ENCODE measurements at regions not wholly inside any gene's neighbourhood (a gene's known extent, or its start where the extent isn't known, plus 50 kb on each side); places are given as distances from the start of the nearest gene placed in this dataset.

DNA sequence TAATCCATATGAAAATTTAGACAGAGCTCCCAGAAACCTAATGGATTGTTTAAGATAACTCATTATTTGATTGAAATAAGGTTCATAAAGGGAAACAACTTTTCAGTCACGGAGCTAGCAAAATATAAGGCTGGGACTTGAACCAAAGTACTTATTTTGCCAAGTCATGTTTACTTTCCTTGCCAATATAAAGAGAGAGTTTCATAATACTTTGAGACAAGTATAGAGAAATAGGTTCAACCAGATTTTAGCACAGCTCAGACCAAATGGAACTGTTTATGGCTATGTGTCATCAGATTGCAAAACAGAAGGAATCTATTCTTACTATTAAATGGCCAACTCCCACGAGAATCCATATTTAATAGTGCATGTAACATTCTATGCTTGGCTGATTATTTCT is 1517.5 kb upstream of the TENM4 start:
- no peaks in the 10 kb centered on the region for H3K79me2 ChIP-seq (ENCODE audit: control insufficient read depth, insufficient read depth, low read length, poor library complexity)
- H3K23ac ChIP-seq (ENCODE audit: low read length), result no peak overlapping the region
- no peak overlapping the region for H3K4me2 ChIP-seq (ENCODE audit: low read length)
- H3K4me1 ChIP-seq (ENCODE audit: control insufficient read depth in 1 of 2, insufficient read depth in 2 of 2, low read length in 2 of 2), result no peaks in the 10 kb centered on the region
- WGBS (ENCODE audit: extremely low coverage, insufficient coverage, insufficient read length), result no CpG with 5 or more reads among the region's 2 CpGs
- H3K9me3 ChIP-seq (ENCODE audit: insufficient read depth, low read depth, low read length), result no peaks in the 10 kb centered on the region
- H3K9ac ChIP-seq (ENCODE audit: low read length), result no peak overlapping the region
- H3K36me3 ChIP-seq (ENCODE audit: control insufficient read depth in 1 of 2, insufficient read depth in 2 of 2, low read length in 2 of 2), result no peaks in the 10 kb centered on the region
- no peak overlapping the region for H2AFZ ChIP-seq (ENCODE audit: insufficient read depth, low read length, poor library complexity)
- H2AK5ac ChIP-seq (ENCODE audit: low read length), result no peak overlapping the region
- H3K4me3 ChIP-seq (ENCODE audit: low read depth, low read length), result no peak overlapping the region
- H3K27ac ChIP-seq (ENCODE audit: low read depth, low read length), result no peak overlapping the region
- H3K27me3 ChIP-seq (ENCODE audit: insufficient read depth, low read length), result no peaks in the 10 kb centered on the region
- H3K4ac ChIP-seq (ENCODE audit: low read depth, low read length), result no peak overlapping the region
- H4K12ac ChIP-seq (ENCODE audit: low read depth, low read length), result no peak overlapping the region
- no peak overlapping the region for H3K14ac ChIP-seq (ENCODE audit: low read length)
- H2BK5ac ChIP-seq (ENCODE audit: low read depth, low read length, poor library complexity), result no peak overlapping the region
- H3K79me1 ChIP-seq (ENCODE audit: low read length), result no peaks in the 10 kb centered on the region
- H4K8ac ChIP-seq (ENCODE audit: low read depth, low read length), result no peak overlapping the region
- H2BK120ac ChIP-seq (ENCODE audit: insufficient read depth, low read length, poor library complexity), result no peak overlapping the region
- no peak overlapping the region for H4K91ac ChIP-seq (ENCODE audit: low read depth, low read length)
- no peak for DNase-seq
- no peak overlapping the region for H2BK12ac ChIP-seq (ENCODE audit: low read length)
- no peak overlapping the region for H3K18ac ChIP-seq (ENCODE audit: low read length)

DNA sequence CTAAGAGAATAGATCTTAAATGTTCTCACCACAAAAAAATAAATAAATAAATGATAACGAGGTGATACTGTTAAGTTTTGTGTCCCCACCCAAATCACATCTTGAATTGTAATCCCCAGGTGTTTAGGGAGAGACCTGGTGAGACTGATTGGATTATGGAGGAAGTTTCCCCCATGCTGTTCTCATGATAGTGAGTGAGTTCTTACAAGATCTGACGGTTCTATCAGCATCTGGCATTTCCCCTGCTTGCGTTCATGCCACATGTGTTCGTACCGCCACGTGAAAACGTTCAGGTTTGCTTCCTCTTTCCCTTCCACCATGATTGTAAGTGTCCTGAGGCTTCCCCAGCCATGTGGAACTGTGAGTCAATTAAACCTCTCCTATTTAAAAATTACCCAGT is 1514.8 kb upstream of the TENM4 start:
- H4K12ac ChIP-seq (ENCODE audit: low read depth, low read length), result no peak overlapping the region
- H3K14ac ChIP-seq (ENCODE audit: low read length), result no peak overlapping the region
- no peak overlapping the region for H2BK120ac ChIP-seq (ENCODE audit: insufficient read depth, low read length, poor library complexity)
- H3K36me3 ChIP-seq (ENCODE audit: control insufficient read depth in 1 of 2, insufficient read depth in 2 of 2, low read length in 2 of 2), result no peaks in the 10 kb centered on the region
- no peak overlapping the region for H2AK5ac ChIP-seq (ENCODE audit: low read length)
- WGBS (ENCODE audit: extremely low coverage, insufficient coverage, insufficient read length), result no CpG with 5 or more reads among the region's 7 CpGs
- DNase-seq, result no peak
- H3K79me2 ChIP-seq (ENCODE audit: control insufficient read depth, insufficient read depth, low read length, poor library complexity), result no peaks in the 10 kb centered on the region
- H3K79me1 ChIP-seq (ENCODE audit: low read length), result no peaks in the 10 kb centered on the region
- H3K4me2 ChIP-seq (ENCODE audit: low read length), result no peak overlapping the region
- no peaks in the 10 kb centered on the region for H3K9me3 ChIP-seq (ENCODE audit: insufficient read depth, low read depth, low read length)
- no peak overlapping the region for H3K4me3 ChIP-seq (ENCODE audit: low read depth, low read length)
- H3K4ac ChIP-seq (ENCODE audit: low read depth, low read length), result no peak overlapping the region
- H3K9ac ChIP-seq (ENCODE audit: low read length), result no peak overlapping the region
- H3K18ac ChIP-seq (ENCODE audit: low read length), result no peak overlapping the region
- no peak overlapping the region for H2BK5ac ChIP-seq (ENCODE audit: low read depth, low read length, poor library complexity)
- H2BK12ac ChIP-seq (ENCODE audit: low read length), result no peak overlapping the region
- H3K27me3 ChIP-seq (ENCODE audit: insufficient read depth, low read length), result no peaks in the 10 kb centered on the region
- H4K91ac ChIP-seq (ENCODE audit: low read depth, low read length), result no peak overlapping the region
- no peak overlapping the region for H4K8ac ChIP-seq (ENCODE audit: low read depth, low read length)
- H3K27ac ChIP-seq (ENCODE audit: low read depth, low read length), result no peak overlapping the region
- H3K4me1 ChIP-seq (ENCODE audit: control insufficient read depth in 1 of 2, insufficient read depth in 2 of 2, low read length in 2 of 2), result no peaks in the 10 kb centered on the region
- no peak overlapping the region for H3K23ac ChIP-seq (ENCODE audit: low read length)
- H2AFZ ChIP-seq (ENCODE audit: insufficient read depth, low read length, poor library complexity), result no peak overlapping the region

DNA sequence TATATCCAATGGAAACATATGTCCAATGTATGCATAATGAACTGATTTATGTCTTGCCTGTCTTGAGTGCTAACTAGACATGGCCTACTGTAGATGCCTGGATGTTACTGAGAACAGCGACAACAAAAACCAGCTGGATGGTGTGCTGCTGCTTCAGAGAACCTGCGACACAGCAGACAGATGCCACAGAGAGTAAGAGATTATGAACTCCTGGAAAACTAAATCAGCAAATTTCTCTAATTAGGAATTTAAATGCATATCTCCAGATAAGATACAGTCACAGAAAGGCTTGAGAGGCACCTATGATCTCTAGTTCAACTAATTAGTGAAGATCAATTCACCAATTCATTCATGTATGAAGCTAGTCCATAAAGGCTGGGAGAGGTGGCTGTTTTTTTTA is 1508.0 kb upstream of the TENM4 start:
- no peaks in the 10 kb centered on the region for H3K27me3 ChIP-seq (ENCODE audit: insufficient read depth, low read length)
- no peaks in the 10 kb centered on the region for H3K79me1 ChIP-seq (ENCODE audit: low read length)
- H3K4me3 ChIP-seq (ENCODE audit: low read depth, low read length), result no peak overlapping the region
- no peak overlapping the region for H3K23ac ChIP-seq (ENCODE audit: low read length)
- no peak overlapping the region for H2BK12ac ChIP-seq (ENCODE audit: low read length)
- H3K9ac ChIP-seq (ENCODE audit: low read length), result no peak overlapping the region
- H3K36me3 ChIP-seq (ENCODE audit: control insufficient read depth in 1 of 2, insufficient read depth in 2 of 2, low read length in 2 of 2), result no peaks in the 10 kb centered on the region
- H2AK5ac ChIP-seq (ENCODE audit: low read length), result no peak overlapping the region
- no peak overlapping the region for H2BK5ac ChIP-seq (ENCODE audit: low read depth, low read length, poor library complexity)
- H2BK120ac ChIP-seq (ENCODE audit: insufficient read depth, low read length, poor library complexity), result no peak overlapping the region
- no peak overlapping the region for H3K4me2 ChIP-seq (ENCODE audit: low read length)
- H3K27ac ChIP-seq (ENCODE audit: low read depth, low read length), result no peak overlapping the region
- no peak overlapping the region for H4K12ac ChIP-seq (ENCODE audit: low read depth, low read length)
- H4K8ac ChIP-seq (ENCODE audit: low read depth, low read length), result no peak overlapping the region
- no peak overlapping the region for H3K14ac ChIP-seq (ENCODE audit: low read length)
- H3K4ac ChIP-seq (ENCODE audit: low read depth, low read length), result no peak overlapping the region
- no CpG with 5 or more reads among the region's 2 CpGs for WGBS (ENCODE audit: extremely low coverage, insufficient coverage, insufficient read length)
- H3K79me2 ChIP-seq (ENCODE audit: control insufficient read depth, insufficient read depth, low read length, poor library complexity), result no peaks in the 10 kb centered on the region
- H2AFZ ChIP-seq (ENCODE audit: insufficient read depth, low read length, poor library complexity), result no peak overlapping the region
- no peak overlapping the region for H3K18ac ChIP-seq (ENCODE audit: low read length)
- H3K9me3 ChIP-seq (ENCODE audit: insufficient read depth, low read depth, low read length), result no peaks in the 10 kb centered on the region
- no peaks in the 10 kb centered on the region for H3K4me1 ChIP-seq (ENCODE audit: control insufficient read depth in 1 of 2, insufficient read depth in 2 of 2, low read length in 2 of 2)
- no peak for DNase-seq
- H4K91ac ChIP-seq (ENCODE audit: low read depth, low read length), result no peak overlapping the region

DNA sequence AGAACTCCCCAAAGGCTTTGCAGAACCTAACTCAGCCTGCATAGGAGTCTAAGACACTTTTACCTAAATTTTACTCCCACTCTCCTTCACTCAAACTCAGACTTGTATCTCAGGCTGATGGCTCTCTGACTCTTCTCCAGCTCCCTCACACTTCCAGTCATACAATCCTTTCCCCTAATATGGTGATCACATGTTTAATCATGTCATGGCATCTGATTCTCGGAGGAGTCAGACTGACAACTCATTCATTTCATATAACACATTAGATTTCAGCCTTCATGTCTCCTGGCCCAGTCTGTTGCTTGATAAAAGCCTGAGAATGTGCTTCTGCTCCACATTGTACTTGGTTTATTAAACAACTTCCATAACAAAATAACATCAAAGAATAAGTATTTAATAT is 1503.9 kb upstream of the TENM4 start:
- H3K23ac ChIP-seq (ENCODE audit: low read length), result no peak overlapping the region
- H2AK5ac ChIP-seq (ENCODE audit: low read length), result no peak overlapping the region
- H3K9me3 ChIP-seq (ENCODE audit: insufficient read depth, low read depth, low read length), result no peaks in the 10 kb centered on the region
- no CpG with 5 or more reads among the region's 1 CpG for WGBS (ENCODE audit: extremely low coverage, insufficient coverage, insufficient read length)
- no peak overlapping the region for H4K8ac ChIP-seq (ENCODE audit: low read depth, low read length)
- no peak overlapping the region for H3K4ac ChIP-seq (ENCODE audit: low read depth, low read length)
- H2BK120ac ChIP-seq (ENCODE audit: insufficient read depth, low read length, poor library complexity), result no peak overlapping the region
- no peaks in the 10 kb centered on the region for H3K79me2 ChIP-seq (ENCODE audit: control insufficient read depth, insufficient read depth, low read length, poor library complexity)
- no peak overlapping the region for H3K14ac ChIP-seq (ENCODE audit: low read length)
- H3K4me2 ChIP-seq (ENCODE audit: low read length), result no peak overlapping the region
- H2BK12ac ChIP-seq (ENCODE audit: low read length), result no peak overlapping the region
- no peak overlapping the region for H2BK5ac ChIP-seq (ENCODE audit: low read depth, low read length, poor library complexity)
- no peaks in the 10 kb centered on the region for H3K4me1 ChIP-seq (ENCODE audit: control insufficient read depth in 1 of 2, insufficient read depth in 2 of 2, low read length in 2 of 2)
- no peak overlapping the region for H4K12ac ChIP-seq (ENCODE audit: low read depth, low read length)
- no peak for DNase-seq
- H3K27me3 ChIP-seq (ENCODE audit: insufficient read depth, low read length), result no peaks in the 10 kb centered on the region
- no peak overlapping the region for H2AFZ ChIP-seq (ENCODE audit: insufficient read depth, low read length, poor library complexity)
- no peak overlapping the region for H3K4me3 ChIP-seq (ENCODE audit: low read depth, low read length)
- no peak overlapping the region for H3K27ac ChIP-seq (ENCODE audit: low read depth, low read length)
- no peak overlapping the region for H3K18ac ChIP-seq (ENCODE audit: low read length)
- H3K79me1 ChIP-seq (ENCODE audit: low read length), result no peaks in the 10 kb centered on the region
- H4K91ac ChIP-seq (ENCODE audit: low read depth, low read length), result no peak overlapping the region
- H3K36me3 ChIP-seq (ENCODE audit: control insufficient read depth in 1 of 2, insufficient read depth in 2 of 2, low read length in 2 of 2), result no peaks in the 10 kb centered on the region
- H3K9ac ChIP-seq (ENCODE audit: low read length), result no peak overlapping the region

DNA sequence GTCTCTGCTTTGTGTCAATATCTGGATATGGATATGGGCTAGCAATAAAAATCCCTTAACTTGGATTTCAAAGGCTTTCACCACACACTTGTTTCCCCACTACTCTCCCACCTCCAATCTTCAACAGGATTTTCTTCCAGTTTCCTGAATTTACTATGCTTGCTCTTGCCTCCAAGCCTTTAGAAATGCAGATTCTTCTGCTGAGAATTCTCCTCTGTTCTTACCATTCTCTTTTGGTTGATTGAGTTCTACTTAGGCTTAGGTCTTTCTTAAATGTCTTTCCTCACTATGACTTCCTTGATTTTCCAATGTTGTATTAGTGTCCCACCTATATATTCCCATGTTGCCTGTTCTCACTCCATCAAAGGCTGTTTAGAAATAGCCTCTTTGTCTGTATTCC is 1502.4 kb upstream of the TENM4 start:
- Histone ChIP-seq H3K27ac (ENCODE audit: low read depth, low read length) (no peak overlapping the region), H2BK12ac (ENCODE audit: low read length) (no peak overlapping the region), H2BK120ac (ENCODE audit: insufficient read depth, low read length, poor library complexity) (no peak overlapping the region), H3K4ac (ENCODE audit: low read depth, low read length) (no peak overlapping the region), H4K12ac (ENCODE audit: low read depth, low read length) (no peak overlapping the region), H3K14ac (ENCODE audit: low read length) (no peak overlapping the region), H3K79me2 (ENCODE audit: control insufficient read depth, insufficient read depth, low read length, poor library complexity) (no peaks in the 10 kb centered on the region), H3K79me1 (ENCODE audit: low read length) (no peaks in the 10 kb centered on the region), H3K36me3 (ENCODE audit: control insufficient read depth in 1 of 2, insufficient read depth in 2 of 2, low read length in 2 of 2) (no peaks in the 10 kb centered on the region), H4K91ac (ENCODE audit: low read depth, low read length) (no peak overlapping the region), H3K9ac (ENCODE audit: low read length) (no peak overlapping the region), H3K4me3 (ENCODE audit: low read depth, low read length) (no peak overlapping the region), H2AFZ (ENCODE audit: insufficient read depth, low read length, poor library complexity) (no peak overlapping the region), H4K8ac (ENCODE audit: low read depth, low read length) (no peak overlapping the region), H2AK5ac (ENCODE audit: low read length) (no peak overlapping the region), H3K23ac (ENCODE audit: low read length) (no peak overlapping the region), H2BK5ac (ENCODE audit: low read depth, low read length, poor library complexity) (no peak overlapping the region), H3K9me3 (ENCODE audit: insufficient read depth, low read depth, low read length) (no peaks in the 10 kb centered on the region), H3K4me2 (ENCODE audit: low read length) (no peak overlapping the region), H3K18ac (ENCODE audit: low read length) (no peak overlapping the region), H3K27me3 (ENCODE audit: insufficient read depth, low read length) (no peaks in the 10 kb centered on the region), H3K4me1 (ENCODE audit: control insufficient read depth in 1 of 2, insufficient read depth in 2 of 2, low read length in 2 of 2) (no peaks in the 10 kb centered on the region)
- DNase-seq, result no peak

Data from trophoblast cell (in vitro differentiated cells and primary cell).